Activated T-cell treated with anti-CD3 and anti-CD28 coated beads for 24 hours (primary cell): ENCODE measurements at regions not wholly inside any gene's neighbourhood (a gene's known extent, or its start where the extent isn't known, plus 50 kb on each side); places are given as distances from the start of the nearest gene placed in this dataset.

Experiments
- DNase-seq: peaks from one replicate; pipeline ENCODE4 v3.0.0-alpha.2; 2020; ENCODE audit warnings: low read depth

- no peak for DNase-seq
Measured at GRCh38 chr3:175861916-175862315, 1002.8 kb downstream of the NAALADL2 start.
